HCT116 (cell line): ENCODE measurements at regions not wholly inside any gene's neighbourhood (a gene's known extent, or its start where the extent isn't known, plus 50 kb on each side); places are given as distances from the start of the nearest gene placed in this dataset.
"Not testable (repeated sequence)": the region's sequence is repeated elsewhere in the genome, so short reads cannot be mapped to it uniquely, and the experiment has no call there.

Experiments
- ATAC-seq: fragments of 200-7000 bp; cut with Tn5 transposase; 2 replicates; pipeline ENCODE4 v1.9.1; 2020; ENCODE audit warnings: mild to moderate bottlenecking, moderate library complexity
- BruUV-seq: library from RNA; stranded (reverse); fragments of 400-500 nt; replicated peaks from 2 replicates; lab custom pipeline; 2021; lab: Mats Ljungman, UMichigan
- CTCF ChIA-PET: fragments of 300-600 bp; sonication (Branson Sonifier 250); formaldehyde crosslinking; loops from one replicate; lab custom pipeline; 2021; ENCODE audit warnings: antibody characterized with exemption; lab: Charles Lee
- POLR2A ChIA-PET: fragments of 300-600, 350-600 bp; sonication (Branson Sonifier 250); formaldehyde crosslinking; loops from one replicate; lab custom pipeline; 2021; ENCODE audit warnings: antibody characterized with exemption; lab: Charles Lee
- RAD21 ChIA-PET, 2 experiments: fragments of 300-600 bp; sonication (Branson Sonifier 250); formaldehyde crosslinking; loops; one replicate each; lab custom pipeline; 2023; ENCODE audit warnings: low total read pairs in 2 of 2; ENCODE audit not compliant: uncharacterized antibody in 2 of 2, unreplicated experiment in 2 of 2, low non-redundant PET in 1 of 2; lab: Charles Lee
- DNase-seq: peaks from one replicate; pipeline ENCODE4 v3.0.0-alpha.2; 2010; ENCODE audit warnings: low read depth, low spot score
- H2AFZ ChIP-seq: fragments of 200-600 bp; shearing (Covaris generic), sonication (generic); 2 replicates; pipeline ENCODE4 v1.6.1; 2017; ENCODE audit warnings: low read depth, mixed run types, mixed read lengths, antibody characterized with exemption, low read length; ENCODE audit not compliant: poor library complexity, severe bottlenecking
- H3K27ac ChIP-seq: 2 replicates; pipeline ENCODE4 v1.5.1; 2012; ENCODE audit warnings: low read depth, low read length
- H3K27me3 ChIP-seq: fragments of 200-600 bp; sonication (generic); 2 replicates; pipeline ENCODE4 v1.6.1; 2016; ENCODE audit warnings: mixed run types, low read length, mixed read lengths; ENCODE audit not compliant: insufficient read depth
- H3K36me3 ChIP-seq, 2 experiments: fragments of 200-500 bp in 1 of 2; fragments of 200-600 bp in 1 of 2; sonication (Bioruptor generic) in 1 of 2; sonication (generic) in 1 of 2; 2 replicates each; pipeline versions ENCODE4 v1.5.1 to v1.6.1; 2014 to 2016; ENCODE audit warnings: low read length in 2 of 2, inconsistent platforms in 1 of 2, mixed read lengths in 1 of 2, mixed run types in 1 of 2; ENCODE audit not compliant: insufficient read depth in 2 of 2, control insufficient read depth in 1 of 2
- H3K4me1 ChIP-seq, 2 experiments: fragments of 200-600 bp in 1 of 2; sonication (generic) in 1 of 2; 2 replicates each; pipeline versions ENCODE4 v1.5.1 to v1.6.1; 2012 to 2017; ENCODE audit warnings: low read length in 2 of 2, inconsistent platforms in 1 of 2, mild to moderate bottlenecking in 1 of 2, mixed read lengths in 1 of 2, mixed run types in 1 of 2, moderate library complexity in 1 of 2; ENCODE audit not compliant: insufficient read depth in 2 of 2, control insufficient read depth in 1 of 2
- H3K4me2 ChIP-seq: fragments of 200-600 bp; sonication (generic); 2 replicates; pipeline ENCODE4 v1.6.1; 2017; ENCODE audit warnings: mixed run types, low read length, mixed read lengths
- H3K4me3 ChIP-seq, 2 experiments: fragments of 200-600 bp in 1 of 2; sonication (generic) in 1 of 2; replicated peaks in 1 of 2; 2 replicates each; pipeline ENCODE4 v1.5.1; 2011 to 2016; ENCODE audit warnings: low read length in 2 of 2, control low read depth in 1 of 2, low read depth in 1 of 2, mild to moderate bottlenecking in 1 of 2, mixed read lengths in 1 of 2, mixed run types in 1 of 2
- H3K79me2 ChIP-seq: fragments of 200-600 bp; sonication (generic); 2 replicates; pipeline ENCODE4 v1.6.1; 2017; ENCODE audit warnings: mild to moderate bottlenecking, mixed run types, low read length, moderate library complexity, mixed read lengths; ENCODE audit not compliant: insufficient read depth
- H3K9ac ChIP-seq: fragments of 200-600 bp; sonication (generic); 2 replicates; pipeline ENCODE4 v1.6.1; 2016; ENCODE audit warnings: low read length, mixed read lengths
- H3K9me2 ChIP-seq: fragments of 200-600 bp; sonication (generic), shearing (Covaris generic); 2 replicates; pipeline ENCODE4 v1.6.1; 2017; ENCODE audit warnings: mixed run types, mild to moderate bottlenecking, moderate library complexity; ENCODE audit not compliant: insufficient read depth
- H3K9me3 ChIP-seq, 2 experiments: fragments of 200-500 bp in 1 of 2; fragments of 200-600 bp in 1 of 2; sonication (Bioruptor generic) in 1 of 2; sonication (generic) in 1 of 2; 2 replicates each; pipeline ENCODE4 v1.6.1; 2014 to 2017; ENCODE audit warnings: low read length in 2 of 2, mixed read lengths in 2 of 2, inconsistent platforms in 1 of 2, low read depth in 1 of 2, mild to moderate bottlenecking in 1 of 2, mixed run types in 1 of 2, moderate library complexity in 1 of 2; ENCODE audit not compliant: control insufficient read depth in 1 of 2, insufficient read depth in 1 of 2
- H4K20me1 ChIP-seq: fragments of 200-600 bp; sonication (generic), shearing (Covaris generic); 2 replicates; pipeline ENCODE4 v1.6.1; 2017; ENCODE audit warnings: mixed run types, mild to moderate bottlenecking, moderate library complexity; ENCODE audit not compliant: insufficient read depth
- CEBPB ChIP-seq: IDR thresholded peaks from 2 replicates; pipeline ENCODE4 v1.6.1; 2012; ENCODE audit warnings: low read depth
- CTCF ChIP-seq, 3 experiments: fragments of 200-600 bp in 1 of 3; sonication (generic) in 1 of 3; IDR thresholded peaks in 2 of 3; conservative IDR thresholded peaks in 1 of 3; 2 replicates each; pipeline ENCODE4 v1.5.1; 2012 to 2017; ENCODE audit warnings: low read depth in 2 of 3, low read length in 2 of 3, antibody characterized with exemption in 1 of 3, borderline replicate concordance in 1 of 3, control low read depth in 1 of 3, mild to moderate bottlenecking in 1 of 3, mixed read lengths in 1 of 3, mixed run types in 1 of 3, moderate library complexity in 1 of 3; ENCODE audit not compliant: insufficient read depth in 1 of 3
- EGR1 ChIP-seq: IDR thresholded peaks from 2 replicates; pipeline ENCODE4 v1.6.1; 2012; ENCODE audit warnings: low read depth
- ELF1 ChIP-seq: IDR thresholded peaks from 2 replicates; pipeline ENCODE4 v1.6.1; 2012; ENCODE audit warnings: low read depth, borderline replicate concordance
- EZH2 ChIP-seq: fragments of 200-600 bp; sonication (generic); IDR thresholded peaks from 2 replicates; pipeline ENCODE4 v1.6.1; 2017; ENCODE audit warnings: antibody characterized with exemption, mixed run types
- EZH2phosphoT487 ChIP-seq: fragments of 200-600 bp; IDR thresholded peaks from 2 replicates; pipeline ENCODE4 v1.6.1; 2018; ENCODE audit warnings: antibody characterized with exemption, borderline replicate concordance
- FOSL1 ChIP-seq: IDR thresholded peaks from 2 replicates; pipeline ENCODE4 v1.6.1; 2012; ENCODE audit warnings: low read depth
- JUND ChIP-seq: IDR thresholded peaks from 2 replicates; pipeline ENCODE4 v1.6.1; 2012
- POLR2A ChIP-seq: IDR thresholded peaks from 2 replicates; pipeline ENCODE4 v1.7.0; 2011; ENCODE audit warnings: borderline replicate concordance; ENCODE audit not compliant: insufficient read depth, insufficient read length; ENCODE audit errors: extremely low read depth
- POLR2AphosphoS5 ChIP-seq: IDR thresholded peaks from 2 replicates; pipeline ENCODE4 v1.6.1; 2011; ENCODE audit warnings: mild to moderate bottlenecking, low read depth, low read length, moderate library complexity
- SRF ChIP-seq: IDR thresholded peaks from 2 replicates; pipeline ENCODE4 v1.6.1; 2012; ENCODE audit warnings: low read depth
- YY1 ChIP-seq: IDR thresholded peaks from 2 replicates; pipeline ENCODE4 v1.6.1; 2011; ENCODE audit warnings: low read length, low read depth, moderate library complexity, mild to moderate bottlenecking; ENCODE audit not compliant: insufficient replicate concordance; ENCODE audit errors: extremely low read depth
- ZFX ChIP-seq: fragments of 450-650 bp; IDR thresholded peaks from 2 replicates; pipeline ENCODE4 v1.6.1; 2017
- intact Hi-C: fragments of 100-400 bp; cut with micrococcal nuclease; formaldehyde crosslinking; loops from 2 replicates; pipeline ENCODE4 v1.10.0; 2022
- TF ChIP-seq, protein P1 (sequence below): IDR thresholded peaks from 2 replicates; pipeline ENCODE4 v1.6.1; 2011; ENCODE audit warnings: mild to moderate bottlenecking, low read length, moderate library complexity; ENCODE audit not compliant: insufficient replicate concordance; ENCODE audit errors: extremely low read depth

- H2AFZ ChIP-seq, H3K27me3 ChIP-seq, H3K9ac ChIP-seq, H3K79me2 ChIP-seq, H3K4me1 ChIP-seq, H3K27ac ChIP-seq, RAD21 ChIA-PET, CTCF ChIA-PET, POLR2A ChIA-PET, DNase-seq, ATAC-seq, H3K4me3 ChIP-seq, H4K20me1 ChIP-seq, H3K36me3 ChIP-seq, H3K9me2 ChIP-seq, BruUV-seq, H3K4me2 ChIP-seq, intact Hi-C loops, H3K9me3 ChIP-seq: not testable (repeated sequence)
Measured at GRCh38 chr15:38799202-38799601, 234.6 kb upstream of the RASGRP1 start.

GRCh38 chr15:38809621-38810020 lies 245.0 kb upstream of the RASGRP1 start:
- H2AFZ ChIP-seq: no peak overlapping the region
- H4K20me1 ChIP-seq: no peaks in the 10 kb centered on the region
- DNase-seq (no peak), ATAC-seq (no peak)
- no peaks in the 10 kb centered on the region for H3K9me3 ChIP-seq
- TF ChIP-seq CTCF (IDR thresholded peaks at IDR 0.05 in 2 of 3, conservative IDR thresholded peaks at IDR 0.05 in 1 of 3; ENCODE audit: borderline replicate concordance in 1 of 3, insufficient read depth in 1 of 3, low read depth in 2 of 3, low read length in 2 of 3) (no peak), EGR1 (no peak), POLR2A (no peak), EZH2phosphoT487 (no peak), CEBPB (no peak), EZH2 (no peak), ELF1 (no peak), FOSL1 (no peak), JUND (no peak), SRF (no peak), ZFX (no peak), POLR2AphosphoS5 (no peak), YY1 (no peak)
- TF ChIP-seq, protein P1, sequence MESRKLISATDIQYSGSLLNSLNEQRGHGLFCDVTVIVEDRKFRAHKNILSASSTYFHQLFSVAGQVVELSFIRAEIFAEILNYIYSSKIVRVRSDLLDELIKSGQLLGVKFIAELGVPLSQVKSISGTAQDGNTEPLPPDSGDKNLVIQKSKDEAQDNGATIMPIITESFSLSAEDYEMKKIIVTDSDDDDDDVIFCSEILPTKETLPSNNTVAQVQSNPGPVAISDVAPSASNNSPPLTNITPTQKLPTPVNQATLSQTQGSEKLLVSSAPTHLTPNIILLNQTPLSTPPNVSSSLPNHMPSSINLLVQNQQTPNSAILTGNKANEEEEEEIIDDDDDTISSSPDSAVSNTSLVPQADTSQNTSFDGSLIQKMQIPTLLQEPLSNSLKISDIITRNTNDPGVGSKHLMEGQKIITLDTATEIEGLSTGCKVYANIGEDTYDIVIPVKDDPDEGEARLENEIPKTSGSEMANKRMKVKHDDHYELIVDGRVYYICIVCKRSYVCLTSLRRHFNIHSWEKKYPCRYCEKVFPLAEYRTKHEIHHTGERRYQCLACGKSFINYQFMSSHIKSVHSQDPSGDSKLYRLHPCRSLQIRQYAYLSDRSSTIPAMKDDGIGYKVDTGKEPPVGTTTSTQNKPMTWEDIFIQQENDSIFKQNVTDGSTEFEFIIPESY: no peak
- intact Hi-C loops: no loop called here
- no TSS peak for BruUV-seq
- H3K79me2 ChIP-seq: no peaks in the 10 kb centered on the region
- peaks cover 8% of the 10 kb centered on the region for H3K27me3 ChIP-seq
- H3K27ac ChIP-seq: no peak overlapping the region
- H3K9ac ChIP-seq: no peak overlapping the region
- H3K4me3 ChIP-seq: no peak overlapping the region
- H3K9me2 ChIP-seq: no peaks in the 10 kb centered on the region
- ChIA-PET CTCF (no interaction called here), RAD21 (no interaction called here), POLR2A (no interaction called here)
- no peaks in the 10 kb centered on the region for H3K36me3 ChIP-seq
- H3K4me1 ChIP-seq: no peaks in the 10 kb centered on the region
- no peak overlapping the region for H3K4me2 ChIP-seq
